GM18505 (cell line): ENCODE measurements at regions not wholly inside any gene's neighbourhood (a gene's known extent, or its start where the extent isn't known, plus 50 kb on each side); places are given as distances from the start of the nearest gene placed in this dataset.

Source experiments
- ATAC-seq: cut with Tn5 transposase; IDR thresholded peaks from one replicate; pipeline ENCODE4 v1.9.1; 2021; ENCODE audit not compliant: unreplicated experiment
- POLR2A ChIP-seq: IDR thresholded peaks from 4 replicates; pipeline ENCODE4 v1.6.1; 2011; ENCODE audit warnings: borderline replicate concordance; ENCODE audit not compliant: insufficient read depth, insufficient read length; ENCODE audit errors: extremely low read depth

GRCh38 chr2:138853761-138854160 is 73.6 kb upstream of the NXPH2 start:
- no peak for ATAC-seq

GRCh38 chr2:138853296-138853695 is 73.1 kb upstream of the NXPH2 start:
- no peak for TF ChIP-seq POLR2A
- no peak for ATAC-seq

More at GRCh38 chr2:138853761-138854160, 73.6 kb upstream of the NXPH2 start:
- no peak for TF ChIP-seq POLR2A

GRCh38 chr2:138846216-138846821 is 66.1 kb upstream of the NXPH2 start:
- peak; percentile 93 for ATAC-seq
- no peak for TF ChIP-seq POLR2A

GRCh38 chr2:138842341-138842740 is 62.2 kb upstream of the NXPH2 start:
- ATAC-seq: no peak
- TF ChIP-seq POLR2A: no peak

GRCh38 chr2:138841459-138841858 is 61.3 kb upstream of the NXPH2 start:
- ATAC-seq: no peak
- TF ChIP-seq POLR2A: no peak

GRCh38 chr2:138838851-138839620 is 58.8 kb upstream of the NXPH2 start:
- no peak for TF ChIP-seq POLR2A
- no peak for ATAC-seq

- TF ChIP-seq POLR2A: no peak
- no peak for ATAC-seq
These were observed 51.5 kb upstream of the NXPH2 start for GRCh38 chr2:138831691-138832090.

- no peak for ATAC-seq
- no peak for TF ChIP-seq POLR2A
These were observed 51.0 kb upstream of the NXPH2 start for GRCh38 chr2:138831154-138831553.

- no peak for ATAC-seq
- no peak for TF ChIP-seq POLR2A
These were observed 50.4 kb upstream of the NXPH2 start for GRCh38 chr2:138830547-138830946.
